ENCODE measurements at regions not wholly inside any gene's neighbourhood (a gene's known extent, or its start where the extent isn't known, plus 50 kb on each side); places are given as distances from the start of the nearest gene placed in this dataset.

DNA sequence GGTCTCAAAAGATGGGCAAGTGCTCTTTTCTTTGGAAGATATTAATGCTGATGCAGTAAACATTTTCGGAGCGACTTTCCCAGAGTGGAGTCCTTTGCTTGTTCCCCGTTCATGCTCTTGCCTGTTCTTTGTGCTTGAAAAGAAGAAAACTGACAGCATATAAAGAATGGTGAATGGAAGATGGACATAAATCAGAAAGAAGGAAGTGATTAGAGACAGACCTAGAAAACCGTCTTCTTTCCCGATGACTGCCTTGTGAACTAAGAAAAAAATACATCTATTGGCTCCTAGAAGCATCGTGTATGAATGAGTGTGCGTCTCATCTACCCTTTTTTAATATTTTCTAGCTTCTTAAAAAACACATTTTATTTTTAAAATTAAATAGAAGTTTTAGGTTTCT lies 740.1 kb upstream of the FANCL start:
- H3K27ac Mint-ChIP-seq, result peak overlapping the region; percentile 18
- peaks cover 14% of the 10 kb centered on the region for H3K9me3 Mint-ChIP-seq
- H3K4me1 Mint-ChIP-seq, result peaks cover 45% of the 10 kb centered on the region
- H3K36me3 Mint-ChIP-seq, result peaks cover 4% of the 10 kb centered on the region
- no peak for DNase-seq (ENCODE audit: low spot score in 2 of 2, unreplicated experiment in 2 of 2)
- H3K27me3 Mint-ChIP-seq (ENCODE audit: low read depth), result no peaks in the 10 kb centered on the region
- no peak overlapping the region for H3K4me3 Mint-ChIP-seq
- TF ChIP-seq, protein P1, sequence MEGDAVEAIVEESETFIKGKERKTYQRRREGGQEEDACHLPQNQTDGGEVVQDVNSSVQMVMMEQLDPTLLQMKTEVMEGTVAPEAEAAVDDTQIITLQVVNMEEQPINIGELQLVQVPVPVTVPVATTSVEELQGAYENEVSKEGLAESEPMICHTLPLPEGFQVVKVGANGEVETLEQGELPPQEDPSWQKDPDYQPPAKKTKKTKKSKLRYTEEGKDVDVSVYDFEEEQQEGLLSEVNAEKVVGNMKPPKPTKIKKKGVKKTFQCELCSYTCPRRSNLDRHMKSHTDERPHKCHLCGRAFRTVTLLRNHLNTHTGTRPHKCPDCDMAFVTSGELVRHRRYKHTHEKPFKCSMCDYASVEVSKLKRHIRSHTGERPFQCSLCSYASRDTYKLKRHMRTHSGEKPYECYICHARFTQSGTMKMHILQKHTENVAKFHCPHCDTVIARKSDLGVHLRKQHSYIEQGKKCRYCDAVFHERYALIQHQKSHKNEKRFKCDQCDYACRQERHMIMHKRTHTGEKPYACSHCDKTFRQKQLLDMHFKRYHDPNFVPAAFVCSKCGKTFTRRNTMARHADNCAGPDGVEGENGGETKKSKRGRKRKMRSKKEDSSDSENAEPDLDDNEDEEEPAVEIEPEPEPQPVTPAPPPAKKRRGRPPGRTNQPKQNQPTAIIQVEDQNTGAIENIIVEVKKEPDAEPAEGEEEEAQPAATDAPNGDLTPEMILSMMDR (IDR thresholded peaks at IDR 0.05; ENCODE audit: unreplicated experiment), result no peak

GRCh38 chr2:58976375-58977071 lies 735.4 kb upstream of the FANCL start:
- H3K36me3 Mint-ChIP-seq, result peaks cover 3% of the 10 kb centered on the region
- H3K4me1 Mint-ChIP-seq, result peaks cover 86% of the 10 kb centered on the region
- DNase-seq (ENCODE audit: low spot score in 2 of 2, unreplicated experiment in 2 of 2), result no peak
- no peaks in the 10 kb centered on the region for H3K9me3 Mint-ChIP-seq
- no peaks in the 10 kb centered on the region for H3K27me3 Mint-ChIP-seq (ENCODE audit: low read depth)
- H3K27ac Mint-ChIP-seq, result peak overlapping the region; percentile 88
- TF ChIP-seq, protein P1 (IDR thresholded peaks at IDR 0.05; ENCODE audit: unreplicated experiment), result no peak
- peak overlapping the region; percentile 16 for H3K4me3 Mint-ChIP-seq

GRCh38 chr2:58974881-58975280 lies 733.8 kb upstream of the FANCL start:
- TF ChIP-seq, protein P1 (IDR thresholded peaks at IDR 0.05; ENCODE audit: unreplicated experiment), result no peak
- H3K27ac Mint-ChIP-seq, result peak overlapping the region; percentile 88
- H3K4me1 Mint-ChIP-seq, result peaks cover 76% of the 10 kb centered on the region
- H3K36me3 Mint-ChIP-seq, result peaks cover 4% of the 10 kb centered on the region
- no peak overlapping the region for H3K4me3 Mint-ChIP-seq
- H3K27me3 Mint-ChIP-seq (ENCODE audit: low read depth), result no peaks in the 10 kb centered on the region
- H3K9me3 Mint-ChIP-seq, result no peaks in the 10 kb centered on the region
- no peak for DNase-seq (ENCODE audit: low spot score in 2 of 2, unreplicated experiment in 2 of 2)

GRCh38 chr2:58974426-58974825 lies 733.3 kb upstream of the FANCL start:
- H3K4me1 Mint-ChIP-seq, result peaks cover 71% of the 10 kb centered on the region

GRCh38 chr2:58973811-58974281 lies 732.7 kb upstream of the FANCL start:
- Mint-ChIP-seq H3K4me3 (peak overlapping the region; percentile 20), H3K36me3 (peaks cover 4% of the 10 kb centered on the region), H3K27ac (peak overlapping the region; percentile 98), H3K9me3 (no peaks in the 10 kb centered on the region), H3K27me3 (ENCODE audit: low read depth) (no peaks in the 10 kb centered on the region), H3K4me1 (peaks cover 66% of the 10 kb centered on the region)
- peak; percentile 43 to 82 for DNase-seq (ENCODE audit: low spot score in 2 of 2, unreplicated experiment in 2 of 2)
- TF ChIP-seq, protein P1 (IDR thresholded peaks at IDR 0.05; ENCODE audit: unreplicated experiment), result no peak

More at GRCh38 chr2:58974426-58974825, 733.3 kb upstream of the FANCL start:
- DNase-seq (ENCODE audit: low spot score in 2 of 2, unreplicated experiment in 2 of 2), result no peak
- H3K4me3 Mint-ChIP-seq, result no peak overlapping the region
- no peaks in the 10 kb centered on the region for H3K27me3 Mint-ChIP-seq (ENCODE audit: low read depth)
- H3K27ac Mint-ChIP-seq, result peak overlapping the region; percentile 88
- no peaks in the 10 kb centered on the region for H3K9me3 Mint-ChIP-seq
- H3K36me3 Mint-ChIP-seq, result peaks cover 4% of the 10 kb centered on the region
- TF ChIP-seq, protein P1 (IDR thresholded peaks at IDR 0.05; ENCODE audit: unreplicated experiment), result no peak

Data from mesothelial cell of epicardium (in vitro differentiated cells).